T-cell (primary cell): ENCODE measurements at regions not wholly inside any gene's neighbourhood (a gene's known extent, or its start where the extent isn't known, plus 50 kb on each side); places are given as distances from the start of the nearest gene placed in this dataset.

Source experiments
- ATAC-seq, 4 experiments: fragments of 200-7000 bp in 3 of 4; fragments of 150-1000 bp in 1 of 4; cut with Tn5 transposase; replicated peaks in 1 of 4; 1 replicate in 3 of 4; 2 replicates in 1 of 4; pipeline ENCODE4 v1.10.0; 2021; ENCODE audit warnings: moderate library complexity in 3 of 4, mild to moderate bottlenecking in 2 of 4, moderate number of reproducible peaks in 1 of 4
- CTCF ChIA-PET, 2 donors: fragments of 300-600 bp; sonication (Branson Sonifier 250); formaldehyde crosslinking; loops; one replicate each; lab custom pipeline; 2022; ENCODE audit warnings: antibody characterized with exemption in 2 of 2; lab: Charles Lee
- POLR2A ChIA-PET, 2 donors: fragments of 300-600 bp; sonication (Branson Sonifier 250); formaldehyde crosslinking; loops; one replicate each; lab custom pipeline; 2022; ENCODE audit warnings: antibody characterized with exemption in 2 of 2; lab: Charles Lee
- DNase-seq, 35 experiments: peaks; one replicate each; pipeline versions ENCODE4 v3.0.0 to v3.0.0-alpha.2; 2013 to 2023
- H3K27ac ChIP-seq: one replicate; pipeline ENCODE4 v1.5.1; 2013; ENCODE audit warnings: low read length
- H3K27me3 ChIP-seq, 2 experiments: replicated peaks in 1 of 2; 1 replicate in 1 of 2; 2 replicates in 1 of 2; pipeline versions ENCODE4 v1.6.1 to v1.7.0; 2013; ENCODE audit warnings: low read length in 1 of 2, mixed read lengths in 1 of 2; ENCODE audit not compliant: control insufficient read depth in 2 of 2, insufficient read depth in 2 of 2; ENCODE audit errors: extremely low read depth in 1 of 2
- H3K36me3 ChIP-seq, 2 donors: 1 replicate in 1 of 2; 2 replicates in 1 of 2; pipeline versions ENCODE4 v1.6.1 to v1.7.0; 2013; ENCODE audit warnings: low read length in 1 of 2; ENCODE audit not compliant: control insufficient read depth in 2 of 2, insufficient read depth in 1 of 2; ENCODE audit errors: extremely low read depth in 1 of 2
- H3K4me1 ChIP-seq, 2 experiments: 1 replicate in 1 of 2; 2 replicates in 1 of 2; pipeline versions ENCODE4 v1.6.1 to v1.7.0; 2013; ENCODE audit warnings: low read length in 2 of 2, mixed read lengths in 1 of 2; ENCODE audit not compliant: insufficient read depth in 2 of 2, control insufficient read depth in 1 of 2; ENCODE audit errors: extremely low read depth in 1 of 2
- H3K4me3 ChIP-seq, 2 donors: 1 replicate in 1 of 2; 2 replicates in 1 of 2; pipeline versions ENCODE4 v1.5.1 to v1.7.0; 2013; ENCODE audit warnings: mild to moderate bottlenecking in 2 of 2, low read length in 1 of 2, moderate library complexity in 1 of 2; ENCODE audit not compliant: control insufficient read depth in 1 of 2; ENCODE audit errors: extremely low read depth in 1 of 2
- H3K9me3 ChIP-seq: 2 replicates; pipeline ENCODE4 v1.7.0; 2013
- H3K27ac Mint-ChIP-seq, 2 donors: one replicate each; pipeline ENCODE4 v1.8.0; 2020 to 2021; ENCODE audit warnings: mild to moderate bottlenecking in 2 of 2, mixed read lengths in 2 of 2
- H3K27me3 Mint-ChIP-seq, 2 donors: one replicate each; pipeline ENCODE4 v1.8.0; 2021 to 2022; ENCODE audit warnings: mixed read lengths in 2 of 2
- H3K36me3 Mint-ChIP-seq: one replicate; pipeline ENCODE4 v1.8.0; 2021; ENCODE audit warnings: mixed read lengths
- H3K4me1 Mint-ChIP-seq, 3 donors: one replicate each; pipeline ENCODE4 v1.8.0; 2020 to 2022; ENCODE audit warnings: mixed read lengths in 3 of 3, mild to moderate bottlenecking in 1 of 3
- H3K4me3 Mint-ChIP-seq, 3 donors: one replicate each; pipeline ENCODE4 v1.8.0; 2020 to 2022; ENCODE audit warnings: mild to moderate bottlenecking in 3 of 3, mixed read lengths in 3 of 3, moderate library complexity in 3 of 3
- H3K9me3 Mint-ChIP-seq, 3 donors: one replicate each; pipeline ENCODE4 v1.8.0; 2020 to 2022; ENCODE audit warnings: mixed read lengths in 3 of 3
- WGBS: methylation state at CpG from one replicate; pipeline ENCODE4 v1.1.5; 2013; ENCODE audit warnings: missing lambda C conversion rate; ENCODE audit not compliant: insufficient coverage; 5-methylcytosine and 5-hydroxymethylcytosine counted together

DNA sequence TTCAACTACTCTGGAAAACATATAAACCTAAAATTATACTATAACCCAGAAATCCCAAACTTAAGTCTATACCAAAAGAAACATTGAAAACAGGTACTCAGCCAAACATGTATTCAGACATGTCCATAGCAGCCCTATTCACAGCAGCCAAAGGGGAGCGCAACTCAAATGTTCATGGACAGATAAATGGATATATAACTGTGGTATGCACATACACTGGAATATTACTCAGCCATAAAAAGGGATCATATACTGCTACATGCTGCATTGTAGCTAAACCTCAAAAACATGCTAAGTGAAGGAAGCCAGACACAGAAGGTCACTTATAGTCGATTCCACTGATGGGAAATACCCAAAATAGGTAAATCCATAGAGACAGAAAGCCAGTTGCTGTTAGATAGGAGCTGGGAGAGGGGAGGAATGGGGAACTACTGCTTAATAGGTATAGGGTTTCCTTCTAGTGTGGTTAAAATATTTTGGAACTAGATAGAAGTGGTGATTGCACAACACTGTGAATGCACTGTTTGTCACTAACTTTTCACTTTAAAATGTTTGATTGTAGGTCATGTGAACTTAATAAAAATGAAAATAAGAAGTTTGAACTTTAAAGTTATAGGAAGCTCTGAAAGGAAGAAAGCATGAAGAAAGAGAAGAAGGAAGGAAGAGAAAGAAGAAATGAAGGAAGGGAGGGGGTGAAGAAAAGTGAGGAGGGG, 812.3 kb downstream of the CDH11 start:
- ATAC-seq (no peak), DNase-seq (no peak)
- CTCF ChIA-PET: no interaction called here
- no peaks in the 10 kb centered on the region for H3K36me3 Mint-ChIP-seq
- WGBS: 0% methylated on average over 1 of the region's 2 CpGs
- Histone ChIP-seq H3K27ac (no peak overlapping the region), H3K36me3 (no peaks in the 10 kb centered on the region), H3K9me3 (no peaks in the 10 kb centered on the region), H3K4me3 (no peak overlapping the region), H3K27me3 (no peaks in the 10 kb centered on the region), H3K4me1 (no peaks in the 10 kb centered on the region)
- no peaks in the 10 kb centered on the region for H3K4me1 Mint-ChIP-seq
- POLR2A ChIA-PET: interaction anchor here in 1 of 2 donors (0.5 kb wide), 1 partner anchor 561 kb away, joined by 4 read pairs; no protein-coding TSS in a partner anchor
- H3K4me3 Mint-ChIP-seq: no peak overlapping the region
- no peak overlapping the region for H3K27ac Mint-ChIP-seq
- peaks cover 28 to 60% (median 37%) of the 10 kb centered on the region in 3 donors for H3K9me3 Mint-ChIP-seq
- no peaks in the 10 kb centered on the region for H3K27me3 Mint-ChIP-seq

DNA sequence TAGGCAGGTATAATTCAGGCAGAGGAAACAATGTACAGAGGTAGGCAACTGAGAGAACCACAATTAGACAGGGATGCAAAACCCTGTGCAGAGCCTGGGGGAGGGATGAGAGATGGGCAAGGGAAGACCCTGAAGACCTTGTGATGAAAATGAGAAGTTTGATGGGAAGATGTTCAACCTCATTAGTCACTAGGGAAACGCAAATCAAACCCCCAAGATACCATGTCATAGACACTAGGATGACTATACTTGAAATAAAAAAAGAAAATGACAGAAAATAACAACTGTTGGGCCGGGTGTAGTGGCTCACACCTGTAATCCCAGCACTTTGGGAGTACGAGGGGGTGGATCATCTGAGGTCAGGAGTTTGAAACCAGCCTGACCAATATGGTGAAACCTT, 813.1 kb downstream of the CDH11 start:
- H3K27me3 ChIP-seq: no peaks in the 10 kb centered on the region
- no peak overlapping the region for H3K4me3 Mint-ChIP-seq
- no peaks in the 10 kb centered on the region for H3K36me3 ChIP-seq
- no peaks in the 10 kb centered on the region for H3K4me1 ChIP-seq
- ChIA-PET CTCF (no interaction called here), POLR2A (no interaction called here)
- no peaks in the 10 kb centered on the region for H3K36me3 Mint-ChIP-seq
- WGBS: no CpG with 5 or more reads among the region's 3 CpGs
- H3K27ac ChIP-seq: no peak overlapping the region
- no peaks in the 10 kb centered on the region for H3K4me1 Mint-ChIP-seq
- no peaks in the 10 kb centered on the region for H3K27me3 Mint-ChIP-seq
- peaks cover 28 to 54% (median 42%) of the 10 kb centered on the region in 3 donors for H3K9me3 Mint-ChIP-seq
- H3K9me3 ChIP-seq: no peaks in the 10 kb centered on the region
- DNase-seq (no peak), ATAC-seq (no peak)
- no peak overlapping the region for H3K27ac Mint-ChIP-seq
- H3K4me3 ChIP-seq: no peak overlapping the region

DNA sequence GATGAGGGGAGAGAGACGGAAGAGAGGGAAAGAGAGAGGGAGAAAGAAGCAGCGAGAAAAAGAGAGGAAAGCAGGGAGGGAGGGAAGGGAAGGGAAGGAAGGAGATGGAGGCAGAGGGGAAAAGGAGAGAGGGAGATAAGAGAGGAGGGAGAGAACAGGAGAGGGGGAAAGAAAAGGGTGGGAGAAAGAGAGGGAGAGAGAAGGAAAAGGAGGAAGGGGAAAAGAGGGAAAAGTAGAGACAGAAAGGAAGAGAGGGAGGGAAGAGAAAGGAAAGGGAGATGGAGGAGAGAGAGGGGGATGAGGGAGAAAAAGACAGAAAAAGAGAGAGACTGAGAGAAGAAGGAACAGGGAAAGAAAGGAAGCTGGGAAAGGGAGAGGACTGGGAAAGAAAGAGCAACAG, 814.4 kb downstream of the CDH11 start:
- ATAC-seq (no peak), DNase-seq (no peak)
- Histone ChIP-seq H3K4me3 (no peak overlapping the region), H3K27ac (no peak overlapping the region), H3K27me3 (no peaks in the 10 kb centered on the region), H3K9me3 (no peaks in the 10 kb centered on the region), H3K4me1 (no peaks in the 10 kb centered on the region), H3K36me3 (no peaks in the 10 kb centered on the region)
- Mint-ChIP-seq H3K27ac (no peak overlapping the region), H3K9me3 (peaks cover 23 to 48% (median 40%) of the 10 kb centered on the region in 3 donors), H3K4me1 (no peaks in the 10 kb centered on the region), H3K4me3 (no peak overlapping the region), H3K27me3 (no peaks in the 10 kb centered on the region), H3K36me3 (no peaks in the 10 kb centered on the region)
- 74% methylated on average over 2 of the region's 2 CpGs for WGBS
- ChIA-PET POLR2A (no interaction called here), CTCF (no interaction called here)

- Histone ChIP-seq H3K27me3 (no peaks in the 10 kb centered on the region), H3K36me3 (no peaks in the 10 kb centered on the region), H3K4me3 (no peak overlapping the region), H3K4me1 (no peaks in the 10 kb centered on the region), H3K9me3 (no peaks in the 10 kb centered on the region), H3K27ac (no peak overlapping the region)
- no peaks in the 10 kb centered on the region for H3K27me3 Mint-ChIP-seq
- ATAC-seq: no peak
- no peak for DNase-seq
- ChIA-PET POLR2A (interaction anchor here in 1 of 2 donors (0.6 kb wide), 1 partner anchor 91 kb away, joined by 3 read pairs; no protein-coding TSS in a partner anchor), CTCF (no interaction called here)
- H3K4me1 Mint-ChIP-seq: no peaks in the 10 kb centered on the region
- peaks cover 23 to 42% (median 40%) of the 10 kb centered on the region in 3 donors for H3K9me3 Mint-ChIP-seq
- H3K4me3 Mint-ChIP-seq: no peak overlapping the region
- 83% methylated on average over 1 of the region's 1 CpG for WGBS
- H3K27ac Mint-ChIP-seq: no peak overlapping the region
- no peaks in the 10 kb centered on the region for H3K36me3 Mint-ChIP-seq
Observed at GRCh38 chr16:64305663-64306062, 816.2 kb downstream of the CDH11 start.

- POLR2A ChIA-PET: no interaction called here
- H3K36me3 Mint-ChIP-seq: no peaks in the 10 kb centered on the region
Observed at GRCh38 chr16:64304951-64305350, 816.9 kb downstream of the CDH11 start.

DNA sequence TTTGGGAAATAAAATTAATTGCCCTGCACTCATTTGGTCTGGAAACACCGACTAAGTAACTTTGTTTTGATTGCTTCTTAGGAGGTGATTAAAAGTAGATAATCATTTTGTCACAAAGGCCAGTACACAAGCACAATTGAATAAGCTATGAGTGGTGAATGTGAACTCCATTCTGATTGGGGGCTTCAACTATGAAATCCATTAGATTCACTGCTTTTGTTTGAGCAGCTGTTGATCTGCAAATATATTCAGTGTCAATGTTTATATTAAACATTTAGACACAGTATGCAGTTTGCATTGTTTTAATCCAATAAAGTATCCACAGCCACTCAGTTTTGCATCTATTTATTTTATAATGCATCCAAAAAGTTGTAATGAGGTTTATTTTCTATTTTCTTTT, 817.5 kb downstream of the CDH11 start:
- ChIA-PET CTCF (no interaction called here), POLR2A (no interaction called here)
- Mint-ChIP-seq H3K27me3 (no peaks in the 10 kb centered on the region), H3K27ac (no peak overlapping the region), H3K4me3 (no peak overlapping the region), H3K4me1 (no peaks in the 10 kb centered on the region), H3K36me3 (no peaks in the 10 kb centered on the region), H3K9me3 (peaks cover 14 to 31% (median 29%) of the 10 kb centered on the region in 3 donors)
- Histone ChIP-seq H3K27ac (no peak overlapping the region), H3K4me1 (no peaks in the 10 kb centered on the region), H3K36me3 (no peaks in the 10 kb centered on the region), H3K4me3 (no peak overlapping the region), H3K27me3 (no peaks in the 10 kb centered on the region), H3K9me3 (no peaks in the 10 kb centered on the region)
- no peak for DNase-seq
- no CpG with 5 or more reads among the region's 1 CpG for WGBS
- no peak for ATAC-seq

More at GRCh38 chr16:64304951-64305350, 816.9 kb downstream of the CDH11 start:
- Histone ChIP-seq H3K9me3 (no peaks in the 10 kb centered on the region), H3K4me3 (no peak overlapping the region), H3K27ac (no peak overlapping the region), H3K4me1 (no peaks in the 10 kb centered on the region), H3K36me3 (no peaks in the 10 kb centered on the region), H3K27me3 (no peaks in the 10 kb centered on the region)
- H3K27ac Mint-ChIP-seq: no peak overlapping the region
- ATAC-seq (no peak), DNase-seq (no peak)
- no peaks in the 10 kb centered on the region for H3K27me3 Mint-ChIP-seq
- CTCF ChIA-PET: no interaction called here
- WGBS: no CpG with 5 or more reads among the region's 2 CpGs
- peaks cover 19 to 35% (median 34%) of the 10 kb centered on the region in 3 donors for H3K9me3 Mint-ChIP-seq
- no peaks in the 10 kb centered on the region for H3K4me1 Mint-ChIP-seq
- H3K4me3 Mint-ChIP-seq: no peak overlapping the region
